GM10248 (cell line): ENCODE measurements at regions not wholly inside any gene's neighbourhood (a gene's known extent, or its start where the extent isn't known, plus 50 kb on each side); places are given as distances from the start of the nearest gene placed in this dataset.

Experiments
- CTCF ChIA-PET: fragments of 300-600 bp; sonication (Branson Sonifier 250); formaldehyde crosslinking; extraction: SDS; loops from one replicate; lab custom pipeline; 2021; ENCODE audit warnings: antibody characterized with exemption; lab: Yijun Ruan, JAX
- POLR2A ChIA-PET: fragments of 350-650 bp; sonication (Branson Sonifier 250); formaldehyde crosslinking; extraction: SDS; loops from one replicate; lab custom pipeline; 2020; ENCODE audit warnings: antibody characterized with exemption; lab: Yijun Ruan, JAX
- DNase-seq: peaks from one replicate; pipeline ENCODE4 v3.0.0; 2012; ENCODE audit errors: extremely low spot score
- CTCF ChIP-seq: IDR thresholded peaks from 2 replicates; pipeline ENCODE4 v1.5.1; 2012; ENCODE audit warnings: mild to moderate bottlenecking, low read depth; ENCODE audit errors: extremely low read depth, missing control alignments, control extremely low read depth

- TF ChIP-seq CTCF = no peak
- POLR2A ChIA-PET = no interaction called here
- peak; percentile 14 for DNase-seq
- CTCF ChIA-PET = no interaction called here
These were observed 106.0 kb upstream of the MTAP start for GRCh38 chr9:21696411-21696871.

GRCh38 chr9:21708260-21708711 is 94.2 kb upstream of the MTAP start:
- no peak for DNase-seq
- ChIA-PET POLR2A (no interaction called here), CTCF (interaction anchor here (0.8 to 3.8 kb wide), 17 partner anchors 8 to 255 kb away, joined by 3 to 19 read pairs (median 4); no protein-coding TSS in a partner anchor)
- no peak for TF ChIP-seq CTCF

GRCh38 chr9:21708856-21709255 is 93.6 kb upstream of the MTAP start:
- ChIA-PET CTCF (interaction anchor here (0.7 to 3.8 kb wide), 19 partner anchors 8 to 474 kb away, joined by 3 to 19 read pairs (median 4); no protein-coding TSS in a partner anchor), POLR2A (no interaction called here)
- no peak for TF ChIP-seq CTCF
- no peak for DNase-seq

- TF ChIP-seq CTCF = peak; percentile 76
- POLR2A ChIA-PET = no interaction called here
- DNase-seq = peak; percentile 17
- CTCF ChIA-PET = interaction anchor here (0.7 to 3.8 kb wide), 14 partner anchors 9 to 475 kb away, joined by 3 to 19 read pairs (median 4); no protein-coding TSS in a partner anchor
These were observed 92.9 kb upstream of the MTAP start for GRCh38 chr9:21709464-21710058.

- CTCF ChIA-PET = interaction anchor here (0.8 to 3.8 kb wide), 3 partner anchors 9 to 153 kb away, joined by 3 to 19 read pairs (median 3); no protein-coding TSS in a partner anchor
- no peak for TF ChIP-seq CTCF
- DNase-seq = no peak
- POLR2A ChIA-PET = no interaction called here
These were observed 91.8 kb upstream of the MTAP start for GRCh38 chr9:21710548-21711191.

- no peak for DNase-seq
- POLR2A ChIA-PET = no interaction called here
- CTCF ChIA-PET = interaction anchor here (1.3 kb wide), 1 partner anchor 77 kb away, joined by 4 read pairs; no protein-coding TSS in a partner anchor
- TF ChIP-seq CTCF = no peak
These were observed 90.9 kb upstream of the MTAP start for GRCh38 chr9:21711504-21711903.
